NCI-H510A treated with DMSO at 0.1 percent for 48 hours (cell line): ENCODE measurements at regions not wholly inside any gene's neighbourhood (a gene's known extent, or its start where the extent isn't known, plus 50 kb on each side); places are given as distances from the start of the nearest gene placed in this dataset.
A peak's percentile ranks its signal among the peaks of the same experiment; 100 is the strongest.
"Not testable (repeated sequence)": the region's sequence is repeated elsewhere in the genome, so short reads cannot be mapped to it uniquely, and the experiment has no call there.

ENCODE experiments used
- DNase-seq: peaks from one replicate; lab custom pipeline; 2025; lab: John Stamatoyannopoulos, UW

DNA sequence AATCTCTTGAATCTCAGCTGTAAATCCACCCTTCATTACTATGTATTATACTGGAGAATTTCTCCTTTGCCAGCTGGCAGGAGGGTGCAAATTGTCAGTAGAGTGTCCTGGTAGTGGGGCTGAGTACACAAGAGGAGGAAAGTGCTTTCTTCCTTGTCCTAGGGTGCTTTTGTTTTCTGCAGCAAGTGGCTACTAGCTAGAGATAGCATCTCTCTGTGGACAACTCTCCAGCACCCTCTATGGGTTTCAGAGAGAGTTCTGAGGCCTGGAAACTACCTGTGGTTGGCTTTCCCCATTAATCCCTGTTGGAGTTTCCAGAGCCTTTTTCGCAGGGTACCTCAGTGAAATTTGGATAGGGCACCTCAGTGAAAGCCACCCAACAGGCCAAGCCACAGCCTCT is 422.5 kb upstream of the RGS17 start:
- DNase-seq, result peak; percentile 1

DNA sequence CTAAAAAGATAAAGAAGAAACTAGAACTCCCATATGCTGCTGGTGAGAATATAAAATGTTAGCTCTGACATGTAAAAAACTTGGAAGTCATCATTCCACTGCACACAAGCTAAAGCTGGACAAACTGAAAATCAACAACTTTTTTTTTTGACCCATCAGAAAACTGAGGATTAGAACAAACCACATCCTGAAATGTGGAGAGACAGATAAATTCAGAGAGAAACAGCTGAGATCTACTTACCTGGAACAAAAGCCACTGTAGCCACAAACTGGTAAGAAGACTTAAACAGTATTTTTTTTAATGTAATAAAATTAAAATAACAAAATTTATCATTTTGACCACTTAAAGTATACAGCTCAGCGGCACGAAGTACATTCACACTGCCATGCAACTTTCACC is 408.5 kb upstream of the RGS17 start:
- DNase-seq, result no peak

DNA sequence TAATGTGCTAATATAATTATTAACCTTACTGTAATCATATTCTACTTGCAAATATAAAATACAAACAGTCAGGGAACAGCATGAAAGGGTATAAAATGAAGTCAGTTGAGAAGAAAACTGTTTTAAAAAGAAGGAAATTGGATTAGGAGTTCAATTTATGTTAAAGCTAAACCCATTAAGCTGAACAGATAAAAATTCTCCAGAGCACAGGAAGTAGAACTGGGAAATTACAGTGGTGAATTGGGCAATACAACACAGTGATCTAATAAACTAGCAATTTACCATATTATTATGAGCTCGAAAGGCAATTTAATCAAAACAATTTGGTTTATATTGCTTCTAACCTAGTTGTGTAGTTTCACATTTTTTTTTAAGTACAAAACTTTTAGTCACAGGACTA is 407.4 kb upstream of the RGS17 start:
- no peak for DNase-seq

DNA sequence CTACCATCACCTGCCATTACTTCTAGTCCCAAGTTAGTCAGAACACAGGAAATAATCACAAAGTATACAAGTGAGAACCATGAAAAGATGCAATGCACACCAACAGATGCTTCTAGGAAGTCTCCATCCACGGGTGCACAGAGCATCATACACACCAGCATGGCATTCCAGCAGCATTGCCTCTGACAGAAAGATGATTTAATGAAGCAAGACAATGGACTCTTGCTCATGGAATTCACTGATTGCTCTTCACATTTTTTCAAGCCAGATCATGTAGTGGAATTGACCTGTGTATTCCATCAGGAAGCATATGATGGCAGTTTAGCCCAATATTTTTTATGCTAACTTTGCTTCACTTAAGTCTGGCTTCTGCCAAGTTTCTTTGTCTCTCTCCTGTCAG is 406.3 kb upstream of the RGS17 start:
- no peak for DNase-seq

DNA sequence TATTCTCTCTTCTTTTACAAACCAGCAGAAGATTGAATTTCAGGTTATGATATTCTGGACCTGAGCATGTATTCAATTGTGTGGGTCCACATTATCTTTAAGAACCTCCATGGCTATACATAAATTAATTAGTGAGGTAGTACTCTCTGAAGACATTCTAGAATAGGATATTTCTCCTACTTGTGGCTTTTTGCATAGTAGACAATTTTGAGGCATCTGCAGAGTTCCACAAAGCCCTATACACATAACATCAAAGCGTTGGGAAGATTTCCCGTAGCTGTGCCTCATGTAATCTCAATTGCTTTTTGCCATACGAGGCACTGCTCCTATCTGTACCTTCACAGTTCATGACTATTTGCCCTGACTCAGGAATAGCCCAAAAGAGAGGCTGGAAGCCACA is 395.4 kb upstream of the RGS17 start:
- no peak for DNase-seq

DNA sequence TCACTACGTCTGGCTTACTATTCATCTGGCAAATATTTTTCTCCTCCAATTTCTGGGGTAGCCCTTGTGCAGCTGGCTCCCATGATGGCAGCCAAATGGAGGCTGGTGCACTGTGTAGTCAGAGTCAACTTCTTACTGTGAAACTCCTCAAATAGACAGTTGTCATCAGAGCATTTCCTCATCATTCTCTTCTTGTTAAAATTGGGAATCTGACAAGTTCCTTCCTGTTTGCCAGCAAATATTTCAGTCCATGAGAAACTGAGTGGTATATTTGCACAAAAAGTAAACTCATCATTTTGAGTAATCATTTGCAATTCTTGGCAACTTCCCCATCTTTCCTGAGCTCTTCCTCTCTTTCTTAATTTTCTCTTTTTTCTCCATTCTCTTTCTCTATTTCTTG is 394.9 kb upstream of the RGS17 start:
- no peak for DNase-seq

DNA sequence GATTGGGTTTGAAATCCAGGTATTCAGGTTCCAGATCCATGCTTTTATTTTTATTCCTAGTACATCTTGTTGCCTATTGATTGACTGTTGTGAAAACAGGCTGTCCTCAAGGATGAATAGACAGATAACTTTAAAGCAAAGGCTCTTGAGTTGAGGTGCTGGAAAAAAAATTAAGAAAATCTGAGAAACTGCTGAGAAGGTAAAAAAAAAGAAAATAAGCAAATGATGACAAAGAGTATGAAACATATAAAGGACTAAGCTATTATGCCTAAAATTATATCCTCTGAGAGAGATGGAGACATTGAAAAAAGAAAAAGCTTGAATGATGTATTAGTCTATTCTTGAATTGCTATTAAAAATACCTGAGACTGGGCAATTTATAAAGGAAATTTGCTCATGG is 392.3 kb upstream of the RGS17 start:
- DNase-seq, result no peak

DNA sequence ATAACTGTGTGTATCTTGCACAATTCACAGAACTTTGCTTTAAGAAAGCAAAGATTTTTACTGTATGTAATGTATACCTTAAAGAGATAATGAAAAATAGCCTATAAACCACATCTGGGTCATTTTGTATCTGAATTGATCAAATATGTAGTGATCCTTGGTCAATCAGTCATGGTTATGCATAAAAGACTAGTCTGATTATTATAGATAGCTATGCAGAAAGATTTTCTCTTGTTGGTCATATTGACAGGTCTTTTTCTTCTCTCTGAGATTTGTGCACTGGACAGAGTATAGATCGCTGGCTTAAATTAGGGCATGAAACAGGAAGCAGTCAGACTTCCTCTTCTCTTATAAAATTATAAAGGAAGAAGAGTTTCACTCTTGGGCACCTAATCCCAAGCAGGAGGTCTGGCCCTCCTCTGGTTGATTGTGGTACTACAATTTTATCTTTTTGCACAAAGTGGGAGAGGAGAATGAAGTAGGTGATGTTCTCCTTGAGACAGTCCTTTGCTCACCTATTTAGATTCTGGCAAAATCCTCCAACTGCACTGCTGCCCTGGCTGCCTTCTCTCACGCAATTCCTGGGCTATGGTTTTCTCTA is 380.9 kb upstream of the RGS17 start:
- DNase-seq, result peak; percentile 7

DNA sequence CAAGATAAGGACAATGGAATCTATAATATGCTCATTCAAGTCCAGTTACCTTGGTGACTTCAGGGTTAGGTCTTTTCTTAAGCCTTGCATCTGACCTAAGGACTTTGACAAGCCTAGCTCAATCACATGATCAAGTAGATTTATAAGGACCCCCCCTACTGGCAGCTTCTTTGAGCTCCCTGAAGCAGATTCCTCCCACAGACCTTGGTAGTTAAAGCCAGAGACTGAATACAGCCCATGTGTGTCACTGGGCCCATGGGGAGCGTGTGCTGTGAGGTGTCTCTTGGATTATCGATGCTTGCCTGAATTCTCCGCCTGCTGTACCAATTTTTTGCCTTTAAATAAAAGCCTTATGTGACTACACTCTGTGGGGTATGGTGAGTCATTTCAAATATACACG is 372.7 kb upstream of the RGS17 start:
- DNase-seq, result no peak

DNA sequence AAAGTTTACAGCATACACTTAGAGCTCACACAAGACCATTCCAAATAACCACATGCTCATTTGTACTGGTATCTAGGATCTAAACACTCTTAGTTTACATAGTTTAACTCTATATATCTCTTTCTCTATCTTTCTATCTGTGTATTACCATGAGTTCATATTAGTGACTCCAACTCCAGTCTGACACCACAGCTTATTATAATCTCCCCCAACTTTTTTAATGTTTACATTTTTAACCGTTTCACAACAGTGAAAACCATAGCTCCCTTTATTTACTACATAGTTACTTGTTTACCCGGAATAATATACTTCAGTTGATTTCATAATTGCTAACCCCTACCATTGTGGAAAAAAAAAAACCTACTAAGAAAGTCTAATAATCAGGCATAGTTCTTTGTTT is 362.4 kb upstream of the RGS17 start:
- no peak for DNase-seq

DNA sequence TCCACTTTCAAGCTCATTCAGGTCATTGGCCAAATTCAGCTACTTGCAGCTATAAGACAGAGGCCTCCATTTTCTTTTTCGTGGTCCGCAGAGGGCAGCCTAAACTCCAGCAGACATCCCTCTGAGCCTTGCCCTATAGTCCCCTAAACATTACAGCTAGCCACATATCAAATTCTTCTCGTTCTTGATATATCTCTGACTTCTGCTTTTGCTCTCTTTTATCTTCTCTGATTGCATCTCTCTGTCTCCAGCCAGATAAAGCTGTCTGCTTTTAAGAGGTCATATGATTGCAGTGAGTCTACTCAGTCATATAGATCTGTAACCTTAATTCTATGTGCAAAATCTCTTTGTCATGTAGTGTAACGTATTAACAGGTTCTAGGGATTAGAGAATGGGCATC is 358.4 kb upstream of the RGS17 start:
- DNase-seq, result no peak

DNA sequence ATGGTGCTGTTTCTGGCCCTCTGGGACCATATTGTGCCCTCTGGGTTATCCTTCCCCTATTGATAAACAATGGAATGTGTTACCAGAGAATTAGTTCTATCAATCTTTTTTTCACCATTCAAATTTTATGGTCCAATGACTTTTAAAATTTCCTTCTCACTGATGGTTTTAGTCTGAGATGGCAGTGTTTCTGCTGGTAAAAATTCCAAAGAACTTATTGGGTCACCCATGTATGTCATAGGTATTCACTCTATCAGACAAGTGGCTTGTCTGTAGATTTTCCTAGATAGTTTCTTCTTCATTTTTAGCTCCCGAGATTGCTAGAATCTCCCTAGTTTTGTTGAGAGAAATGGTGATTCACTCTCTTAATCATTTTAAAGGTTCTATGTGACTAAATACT is 357.2 kb upstream of the RGS17 start:
- no peak for DNase-seq

DNA sequence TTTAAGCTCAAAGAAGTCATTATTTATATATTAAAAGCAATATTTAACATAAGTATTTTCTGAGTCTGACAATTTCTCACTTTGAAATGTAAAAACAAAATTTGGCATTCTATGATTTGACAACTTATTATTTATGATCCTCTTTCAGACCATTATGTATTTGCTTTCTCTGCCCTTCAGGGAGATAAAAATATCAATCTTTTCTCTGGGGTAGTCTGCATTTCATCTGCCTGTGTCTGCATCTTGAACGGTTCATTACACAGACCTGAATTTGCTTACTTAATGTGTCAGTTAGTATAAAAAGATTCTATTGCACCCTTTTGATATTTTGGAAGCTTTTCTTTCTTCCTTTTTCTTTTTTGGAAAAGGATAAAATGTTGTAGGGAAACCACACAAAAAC is 354.0 kb upstream of the RGS17 start:
- no peak for DNase-seq

DNA sequence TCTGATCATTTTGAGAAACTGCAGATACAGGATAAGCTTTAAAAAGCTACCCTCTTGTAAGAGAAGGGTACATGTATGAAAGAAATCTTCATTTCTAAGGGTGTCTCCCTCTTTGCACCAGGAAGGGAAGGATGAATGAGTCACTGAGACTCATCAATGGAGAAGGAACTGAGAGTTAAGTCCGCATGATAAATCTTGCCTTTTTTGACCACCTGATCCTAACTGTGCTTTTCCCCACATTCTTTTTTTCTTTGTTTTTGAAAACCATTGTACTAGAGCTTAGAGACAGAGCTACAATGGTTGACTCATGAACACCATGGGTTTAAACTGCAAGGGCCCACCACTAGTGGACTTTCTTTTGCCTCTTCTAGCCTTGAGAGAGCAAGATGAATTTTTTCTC is 353.0 kb upstream of the RGS17 start:
- no peak for DNase-seq

DNA sequence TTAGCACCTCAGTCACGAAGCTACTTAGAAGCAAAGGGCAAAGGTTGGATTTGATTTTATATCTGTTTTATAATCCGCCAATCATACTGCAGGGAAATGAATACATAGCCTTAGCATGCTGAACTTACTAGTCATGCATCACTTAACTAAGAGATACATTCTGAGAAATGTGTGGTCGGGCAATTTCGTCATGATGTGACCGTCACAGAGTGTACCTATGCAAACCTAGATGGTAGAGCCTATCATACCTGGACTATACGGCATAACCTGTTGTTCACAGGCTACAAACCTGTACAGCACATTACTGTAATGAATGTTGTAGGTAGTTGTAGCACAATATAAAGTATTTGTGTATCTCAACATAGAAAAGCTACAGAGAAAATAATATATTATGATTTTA is 345.2 kb upstream of the RGS17 start:
- no peak for DNase-seq

DNA sequence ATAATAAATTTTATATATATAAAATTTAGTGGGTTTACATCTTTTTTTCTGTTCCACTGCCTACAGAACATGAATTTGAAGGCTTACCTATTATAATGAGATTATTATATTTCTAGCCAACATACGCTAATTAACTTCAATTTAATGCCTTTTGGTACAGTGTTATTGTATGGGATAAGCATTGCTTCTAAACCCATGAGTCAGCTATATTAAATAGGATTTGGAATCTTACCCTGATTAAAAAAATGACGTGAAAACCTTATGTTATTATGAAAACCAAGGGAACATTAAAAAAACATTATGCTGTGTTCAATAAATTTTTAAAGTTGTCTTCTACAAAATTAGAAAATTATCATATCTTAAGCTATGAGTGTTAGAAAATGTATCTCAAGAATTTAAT is 334.0 kb upstream of the RGS17 start:
- DNase-seq, result no peak

DNA sequence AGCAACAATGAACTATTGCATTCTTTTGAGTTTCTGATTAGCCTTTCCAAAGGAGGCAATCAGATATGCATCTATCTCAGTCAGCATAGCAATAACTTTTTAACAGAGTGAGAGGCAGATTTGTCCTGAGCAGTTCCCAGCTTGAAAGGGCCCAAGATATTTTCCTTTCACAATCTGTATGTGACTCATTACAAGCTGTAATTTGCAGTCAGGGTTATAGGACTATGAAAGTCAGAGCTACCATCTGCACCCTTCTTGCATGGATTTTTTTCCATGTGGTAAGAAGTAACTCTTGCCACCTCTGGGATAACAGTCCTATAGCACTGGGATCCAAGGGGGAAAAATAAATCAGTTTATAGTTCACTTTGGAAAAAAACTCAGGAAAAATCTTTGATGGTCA is 318.2 kb upstream of the RGS17 start:
- no peak for DNase-seq

DNA sequence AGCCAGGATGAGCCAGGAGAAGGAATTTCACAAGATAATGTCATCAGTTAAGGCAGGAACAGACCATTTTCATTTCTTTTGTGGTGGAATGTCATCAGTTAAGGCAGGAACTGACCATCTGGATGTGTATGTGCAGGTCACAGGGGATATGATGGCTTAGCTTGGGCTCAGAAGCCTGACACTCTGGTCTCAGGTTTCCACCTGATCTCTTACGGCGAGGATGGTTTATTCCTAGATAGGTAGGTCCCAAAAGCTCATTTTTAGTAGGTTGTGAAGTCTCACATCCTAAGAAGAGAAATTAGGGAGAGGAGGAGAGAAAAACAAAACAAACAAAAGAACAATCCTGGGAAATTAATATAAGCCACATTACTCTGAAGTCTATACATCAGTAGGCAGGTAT is 311.7 kb upstream of the RGS17 start:
- not testable (repeated sequence) for DNase-seq

DNA sequence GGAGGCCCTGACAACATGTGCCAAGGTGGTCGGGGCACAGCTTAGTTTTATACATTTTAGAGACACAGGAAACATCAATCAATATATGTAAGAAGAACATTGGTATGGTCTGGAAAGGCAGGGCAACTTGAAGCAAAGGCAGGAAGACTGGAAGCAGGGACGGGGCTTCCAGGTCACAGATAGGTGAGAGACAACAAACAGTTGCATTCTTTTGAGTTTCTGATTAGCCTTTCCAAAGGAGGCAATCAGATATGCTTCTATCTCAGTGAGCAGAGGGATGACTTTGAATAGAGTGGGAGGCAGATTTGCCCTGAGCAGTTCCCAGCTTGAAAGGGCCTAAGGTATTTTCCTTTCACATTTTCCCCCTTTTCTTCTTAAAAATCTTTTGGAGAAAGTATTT is 311.0 kb upstream of the RGS17 start:
- no peak for DNase-seq

DNA sequence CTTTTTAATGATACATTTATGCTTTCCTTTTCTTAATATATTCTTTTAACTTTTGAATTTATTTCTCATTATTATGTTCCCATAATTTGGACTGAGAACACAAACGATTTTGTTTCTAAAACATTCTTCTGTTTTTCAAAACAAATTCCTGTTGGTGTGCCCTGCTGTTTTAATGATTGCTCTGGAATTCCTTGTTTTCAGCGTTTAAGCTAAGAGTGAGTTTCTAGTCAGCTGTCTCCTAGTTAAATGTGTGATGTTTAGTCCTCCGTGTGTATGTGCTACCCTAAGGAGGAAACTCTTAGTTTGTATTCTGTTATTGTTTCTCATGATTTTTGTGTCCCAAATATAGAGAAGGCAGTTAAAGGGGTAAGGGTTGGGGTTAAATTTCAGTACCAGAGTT is 306.1 kb upstream of the RGS17 start:
- no peak for DNase-seq

DNA sequence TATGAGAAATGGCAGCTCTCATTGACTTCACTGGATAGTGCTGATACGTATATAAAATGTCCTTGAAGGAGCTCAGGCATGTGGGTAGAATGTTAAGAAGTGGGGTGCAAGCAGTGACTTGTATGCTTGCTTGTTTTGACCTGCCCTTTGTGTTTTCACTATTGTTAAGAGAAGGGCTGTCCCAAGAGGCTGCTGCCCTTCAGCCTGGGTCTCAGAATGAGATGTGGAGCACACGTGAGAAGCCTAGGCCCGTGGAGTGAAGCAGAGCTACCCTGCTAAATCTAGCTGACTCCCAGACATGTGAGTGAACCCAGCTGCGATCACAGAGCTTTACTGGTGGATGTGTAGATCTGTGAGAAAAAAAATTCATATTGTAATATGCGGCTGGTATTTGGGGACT is 305.3 kb upstream of the RGS17 start:
- DNase-seq, result no peak

DNA sequence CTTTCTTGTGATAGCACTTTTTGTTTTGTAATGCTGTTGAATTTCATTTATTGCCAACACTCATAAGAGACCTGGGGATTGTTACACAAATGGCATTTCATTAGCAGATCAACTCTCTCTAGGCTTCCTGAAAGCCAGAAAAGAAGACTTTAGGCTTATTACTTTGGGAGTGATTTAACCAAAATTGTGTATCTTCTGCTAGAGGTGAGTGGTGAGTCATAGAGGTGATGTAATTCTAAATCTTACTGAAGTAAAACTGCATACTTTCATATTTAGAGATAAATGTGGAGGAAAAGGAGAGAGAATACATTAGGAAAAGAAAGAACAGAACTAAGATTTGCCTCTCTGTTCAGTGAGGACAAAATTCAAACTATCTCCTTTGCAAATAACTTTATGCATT is 304.7 kb upstream of the RGS17 start:
- no peak for DNase-seq

DNA sequence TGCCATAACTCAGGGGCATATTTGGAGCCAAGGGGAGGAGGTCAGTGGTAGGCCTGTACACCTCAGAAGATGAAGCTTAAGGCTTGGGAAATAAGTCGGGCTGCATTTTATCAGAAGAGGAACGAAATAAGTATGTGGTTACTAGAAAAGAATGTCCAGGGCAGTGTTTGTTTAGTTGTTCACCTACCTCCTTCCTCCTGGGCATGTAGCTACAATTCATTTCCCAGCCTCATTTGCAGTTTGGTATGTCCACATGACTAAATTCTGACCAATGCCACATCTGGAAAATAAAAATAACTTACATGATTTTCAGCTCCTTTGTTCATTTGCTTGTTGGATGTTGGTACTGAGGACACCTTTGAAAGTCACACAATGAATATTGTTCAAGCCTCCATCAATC is 294.5 kb upstream of the RGS17 start:
- DNase-seq, result no peak

DNA sequence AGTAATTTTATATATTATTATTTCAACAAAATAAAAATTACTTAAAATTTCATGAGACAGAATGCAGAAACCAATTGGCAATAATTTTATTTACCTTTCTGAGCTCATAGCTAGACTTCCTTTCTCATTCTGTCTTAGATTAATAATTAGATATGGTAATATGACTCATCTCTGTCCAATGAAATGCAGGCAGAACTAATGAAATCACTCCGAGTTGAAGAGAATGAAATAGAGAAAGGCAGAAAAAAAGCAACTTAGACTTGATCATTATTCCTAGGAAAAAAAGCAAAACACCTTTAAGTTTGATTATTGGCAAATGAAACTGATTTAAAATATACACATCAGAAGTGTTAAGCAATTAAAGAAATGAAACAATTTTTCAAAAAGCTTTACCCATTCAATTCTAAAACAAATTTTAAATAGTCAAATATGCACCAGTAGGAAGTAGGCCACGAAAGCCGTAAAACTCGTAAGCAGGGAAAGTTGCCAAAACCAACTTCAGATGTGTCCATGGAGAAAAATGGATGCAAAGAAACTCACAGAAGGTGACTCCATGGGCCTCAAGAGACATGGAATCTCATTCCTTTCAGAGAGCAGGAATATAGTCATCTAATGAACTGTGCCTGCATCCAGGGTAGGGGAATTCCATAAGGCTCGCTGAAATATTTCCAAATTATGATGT is 293.8 kb upstream of the RGS17 start:
- no peak for DNase-seq
